BJ (cell line): ENCODE measurements at regions not wholly inside any gene's neighbourhood (a gene's known extent, or its start where the extent isn't known, plus 50 kb on each side); places are given as distances from the start of the nearest gene placed in this dataset.
"Not testable (repeated sequence)": the region's sequence is repeated elsewhere in the genome, so short reads cannot be mapped to it uniquely, and the experiment has no call there.

Source experiments
- CTCF ChIA-PET: fragments of 350-600 bp; formaldehyde crosslinking; extraction: SDS; loops from one replicate; lab custom pipeline; 2021; ENCODE audit warnings: antibody characterized with exemption, inconsistent platforms; lab: Yijun Ruan, JAX
- POLR2A ChIA-PET: fragments of 300-600 bp; sonication (Branson Sonifier 250); formaldehyde crosslinking; extraction: SDS; loops from one replicate; lab custom pipeline; 2021; ENCODE audit warnings: antibody characterized with exemption; lab: Charles Lee
- DNase-seq: peaks from one replicate; pipeline ENCODE4 v3.0.0-alpha.2; 2011; ENCODE audit warnings: low read depth
- H3K27me3 ChIP-seq: 2 replicates; pipeline ENCODE4 v1.6.0; 2011; ENCODE audit warnings: low read length; ENCODE audit not compliant: control insufficient read depth, insufficient read depth
- H3K36me3 ChIP-seq: 2 replicates; pipeline ENCODE4 v1.5.1; 2011; ENCODE audit warnings: low read length; ENCODE audit not compliant: control insufficient read depth, insufficient read depth
- H3K4me3 ChIP-seq: 2 replicates; pipeline ENCODE4 v1.5.1; 2011; ENCODE audit warnings: low read depth, mild to moderate bottlenecking, control low read depth, low read length
- CTCF ChIP-seq: IDR thresholded peaks from 2 replicates; pipeline ENCODE4 v1.5.1; 2011; ENCODE audit warnings: low read depth, mild to moderate bottlenecking, control low read depth, inconsistent platforms, low read length, moderate library complexity; ENCODE audit not compliant: insufficient read depth

DNA sequence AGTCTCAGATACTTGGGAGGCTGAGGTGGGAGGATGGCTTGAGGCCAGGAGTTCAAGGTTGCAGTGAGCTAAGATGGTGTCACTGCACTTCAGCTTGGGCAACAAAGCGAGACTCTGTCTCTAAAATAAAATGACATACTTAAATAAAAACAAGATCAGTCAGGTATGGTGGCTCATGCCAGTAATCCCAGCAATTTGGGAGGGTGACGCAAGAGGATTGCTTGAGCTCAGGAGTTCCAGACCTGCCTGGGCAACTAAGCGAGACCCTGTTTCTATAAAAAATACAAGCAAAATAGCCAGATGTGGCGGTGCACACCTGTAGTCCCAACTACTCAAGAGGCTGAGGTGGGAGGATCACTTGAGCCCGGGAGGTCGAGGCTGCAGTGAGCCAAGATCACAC, 149.6 kb downstream of the ZFP64 start:
- Histone ChIP-seq H3K27me3 (no peaks in the 10 kb centered on the region), H3K4me3 (no peak overlapping the region), H3K36me3 (no peaks in the 10 kb centered on the region)
- TF ChIP-seq CTCF = no peak
- CTCF ChIA-PET = no interaction called here
- POLR2A ChIA-PET = no interaction called here
- no peak for DNase-seq

- ChIA-PET CTCF (no interaction called here), POLR2A (no interaction called here)
- no peaks in the 10 kb centered on the region for H3K36me3 ChIP-seq
- no peak for DNase-seq
- no peak for TF ChIP-seq CTCF
- no peaks in the 10 kb centered on the region for H3K27me3 ChIP-seq
- H3K4me3 ChIP-seq = no peak overlapping the region
Observed at GRCh38 chr20:52039790-52040189, 151.8 kb downstream of the ZFP64 start.

GRCh38 chr20:52038632-52039031, 152.9 kb downstream of the ZFP64 start:
- CTCF ChIA-PET, H3K4me3 ChIP-seq, H3K27me3 ChIP-seq, DNase-seq, H3K36me3 ChIP-seq, POLR2A ChIA-PET: not testable (repeated sequence)

DNA sequence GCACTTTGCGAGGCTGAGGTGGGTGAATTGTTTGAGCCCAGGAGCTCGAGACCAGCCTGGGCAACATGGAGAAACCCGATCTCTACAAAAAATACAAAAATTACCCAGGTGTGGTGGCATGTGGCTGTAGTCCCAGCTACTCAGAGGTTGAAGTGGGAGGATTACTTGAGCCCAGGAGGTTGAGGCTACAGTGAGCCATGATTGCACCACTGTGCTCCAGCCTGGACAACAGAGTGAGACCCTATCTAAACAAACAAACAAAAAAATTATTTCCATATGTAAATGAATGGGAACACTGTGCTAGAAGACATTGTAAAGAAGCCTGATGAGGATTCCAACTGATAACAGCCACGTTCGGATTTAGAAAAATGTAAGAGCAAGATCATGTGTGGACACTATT, 154.2 kb downstream of the ZFP64 start:
- H3K36me3 ChIP-seq = no peaks in the 10 kb centered on the region
- no peak for DNase-seq
- POLR2A ChIA-PET = no interaction called here
- H3K27me3 ChIP-seq = no peaks in the 10 kb centered on the region
- no peak for TF ChIP-seq CTCF
- H3K4me3 ChIP-seq = no peak overlapping the region
- CTCF ChIA-PET = no interaction called here

DNA sequence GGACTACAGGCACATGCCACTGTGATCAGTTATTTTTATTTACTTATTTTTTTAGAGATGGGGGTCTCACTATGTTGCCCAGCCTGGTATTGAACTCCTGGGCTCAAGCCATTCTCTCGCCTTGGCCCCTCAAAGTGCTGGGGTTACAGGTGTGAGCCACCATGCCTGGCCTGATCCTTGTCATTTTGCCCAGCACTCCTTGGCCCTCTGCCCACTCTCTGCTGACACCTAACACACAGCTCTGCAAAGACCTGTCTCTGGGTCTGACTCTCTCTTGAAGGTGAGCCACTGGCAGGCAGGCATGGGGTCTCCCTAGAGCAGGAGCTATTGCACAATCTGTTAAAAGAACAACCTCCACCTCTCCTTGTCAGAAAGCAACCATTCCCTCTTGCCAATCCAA, 155.6 kb downstream of the ZFP64 start:
- CTCF ChIA-PET = interaction anchor here (0.6 kb wide), 1 partner anchor 1283 kb away, joined by 3 read pairs; no protein-coding TSS in a partner anchor
- POLR2A ChIA-PET = no interaction called here
- no peak for TF ChIP-seq CTCF
- Histone ChIP-seq H3K27me3 (no peaks in the 10 kb centered on the region), H3K36me3 (no peaks in the 10 kb centered on the region), H3K4me3 (no peak overlapping the region)
- no peak for DNase-seq

- DNase-seq = no peak
Observed at GRCh38 chr20:52035498-52035897, 156.1 kb downstream of the ZFP64 start.

More at GRCh38 chr20:52035498-52035897, 156.1 kb downstream of the ZFP64 start:
- ChIA-PET POLR2A (no interaction called here), CTCF (interaction anchor here (0.6 kb wide), 1 partner anchor 1282 kb away, joined by 3 read pairs; no protein-coding TSS in a partner anchor)
- no peaks in the 10 kb centered on the region for H3K27me3 ChIP-seq
- no peak for TF ChIP-seq CTCF
- no peak overlapping the region for H3K4me3 ChIP-seq
- H3K36me3 ChIP-seq = no peaks in the 10 kb centered on the region
